ENCODE measurements at regions not wholly inside any gene's neighbourhood (a gene's known extent, or its start where the extent isn't known, plus 50 kb on each side); places are given as distances from the start of the nearest gene placed in this dataset.

DNA sequence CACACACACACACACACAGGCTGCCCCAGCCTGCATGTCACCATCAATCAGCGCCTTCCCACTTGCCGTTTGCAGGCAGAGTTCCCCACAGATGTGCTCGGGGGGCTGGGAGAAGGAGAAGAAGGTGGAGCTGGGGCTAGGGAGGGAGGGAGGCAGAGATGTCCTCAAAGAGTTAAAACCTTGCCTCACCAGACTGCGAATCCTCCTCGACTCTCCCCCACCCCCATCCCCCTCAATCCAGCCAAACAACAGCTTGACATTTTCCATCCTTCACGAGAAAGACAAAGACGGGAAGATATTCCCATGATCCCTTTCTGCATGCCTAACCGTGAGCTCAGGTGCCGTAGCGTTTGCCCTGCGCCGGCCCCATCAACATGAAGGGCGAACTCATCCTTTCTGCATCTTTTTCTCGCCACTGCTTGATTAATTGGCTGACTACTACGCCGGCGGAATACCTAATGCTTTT lies 365.5 kb downstream of the MIAT start:
- Mint-ChIP-seq H3K4me3 (ENCODE audit: low read depth) (no peak overlapping the region), H3K4me1 (ENCODE audit: low read depth) (no peaks in the 10 kb centered on the region), H3K27ac (no peak overlapping the region), H3K36me3 (ENCODE audit: insufficient read depth) (no peaks in the 10 kb centered on the region), H3K27me3 (peaks cover 44% of the 10 kb centered on the region), H3K9me3 (ENCODE audit: low read depth) (no peaks in the 10 kb centered on the region)
- no peak for DNase-seq (ENCODE audit: low spot score, unreplicated experiment)
- TF ChIP-seq, protein P1, sequence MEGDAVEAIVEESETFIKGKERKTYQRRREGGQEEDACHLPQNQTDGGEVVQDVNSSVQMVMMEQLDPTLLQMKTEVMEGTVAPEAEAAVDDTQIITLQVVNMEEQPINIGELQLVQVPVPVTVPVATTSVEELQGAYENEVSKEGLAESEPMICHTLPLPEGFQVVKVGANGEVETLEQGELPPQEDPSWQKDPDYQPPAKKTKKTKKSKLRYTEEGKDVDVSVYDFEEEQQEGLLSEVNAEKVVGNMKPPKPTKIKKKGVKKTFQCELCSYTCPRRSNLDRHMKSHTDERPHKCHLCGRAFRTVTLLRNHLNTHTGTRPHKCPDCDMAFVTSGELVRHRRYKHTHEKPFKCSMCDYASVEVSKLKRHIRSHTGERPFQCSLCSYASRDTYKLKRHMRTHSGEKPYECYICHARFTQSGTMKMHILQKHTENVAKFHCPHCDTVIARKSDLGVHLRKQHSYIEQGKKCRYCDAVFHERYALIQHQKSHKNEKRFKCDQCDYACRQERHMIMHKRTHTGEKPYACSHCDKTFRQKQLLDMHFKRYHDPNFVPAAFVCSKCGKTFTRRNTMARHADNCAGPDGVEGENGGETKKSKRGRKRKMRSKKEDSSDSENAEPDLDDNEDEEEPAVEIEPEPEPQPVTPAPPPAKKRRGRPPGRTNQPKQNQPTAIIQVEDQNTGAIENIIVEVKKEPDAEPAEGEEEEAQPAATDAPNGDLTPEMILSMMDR (IDR thresholded peaks at IDR 0.05; ENCODE audit: unreplicated experiment) = no peak

DNA sequence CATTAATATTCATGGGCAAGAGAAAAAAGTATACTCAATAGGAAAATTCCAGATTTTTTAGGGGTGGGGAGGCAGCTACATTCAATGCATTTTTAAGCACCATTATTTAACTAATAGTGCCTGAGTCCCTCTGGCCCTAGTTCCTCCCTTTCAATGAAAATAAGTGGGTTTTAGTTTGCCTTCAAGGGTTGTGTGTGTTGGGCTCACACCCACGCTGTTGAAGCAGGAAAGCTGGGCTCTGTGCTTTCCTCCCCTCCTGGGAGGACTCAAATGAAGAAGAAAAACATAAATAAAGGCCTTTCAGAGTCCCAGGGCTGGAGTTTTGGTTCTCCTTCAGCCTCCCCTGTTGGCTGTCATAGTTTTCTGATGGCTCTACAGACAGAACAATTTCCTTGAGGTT lies 366.2 kb downstream of the MIAT start:
- no peak for DNase-seq (ENCODE audit: low spot score, unreplicated experiment)
- Mint-ChIP-seq H3K36me3 (ENCODE audit: insufficient read depth) (no peaks in the 10 kb centered on the region), H3K4me1 (ENCODE audit: low read depth) (no peaks in the 10 kb centered on the region), H3K27me3 (peaks cover 40% of the 10 kb centered on the region), H3K4me3 (ENCODE audit: low read depth) (no peak overlapping the region), H3K27ac (no peak overlapping the region), H3K9me3 (ENCODE audit: low read depth) (no peaks in the 10 kb centered on the region)
- TF ChIP-seq, protein P1 (IDR thresholded peaks at IDR 0.05; ENCODE audit: unreplicated experiment) = no peak

GRCh38 chr22:27024982-27025381 lies 367.6 kb downstream of the MIAT start:
- peaks cover 30% of the 10 kb centered on the region for H3K27me3 Mint-ChIP-seq
- no peaks in the 10 kb centered on the region for H3K36me3 Mint-ChIP-seq (ENCODE audit: insufficient read depth)
- H3K9me3 Mint-ChIP-seq (ENCODE audit: low read depth) = no peaks in the 10 kb centered on the region
- no peaks in the 10 kb centered on the region for H3K4me1 Mint-ChIP-seq (ENCODE audit: low read depth)
- DNase-seq (ENCODE audit: low spot score, unreplicated experiment) = no peak
- H3K4me3 Mint-ChIP-seq (ENCODE audit: low read depth) = no peak overlapping the region
- TF ChIP-seq, protein P1 (IDR thresholded peaks at IDR 0.05; ENCODE audit: unreplicated experiment) = no peak
- H3K27ac Mint-ChIP-seq = no peak overlapping the region

DNA sequence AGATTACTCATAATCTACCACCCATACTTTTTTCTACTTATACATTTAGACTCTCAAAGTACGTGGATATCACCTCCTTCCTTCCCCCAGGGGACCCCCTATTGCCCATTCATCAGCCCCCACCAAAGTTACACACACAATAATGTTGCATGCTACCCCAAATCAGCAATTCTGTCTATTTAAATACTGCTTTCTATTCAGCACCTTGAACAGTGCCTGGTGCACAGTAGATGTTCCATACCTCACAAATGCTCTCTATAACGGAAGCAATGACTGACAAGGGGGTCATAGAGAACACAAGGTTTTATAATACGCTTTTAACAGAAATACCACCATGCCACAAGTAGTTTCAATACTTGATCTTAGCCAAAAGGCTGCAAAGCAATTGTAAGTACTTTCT lies 370.7 kb downstream of the MIAT start:
- Mint-ChIP-seq H3K9me3 (ENCODE audit: low read depth) (no peaks in the 10 kb centered on the region), H3K4me3 (ENCODE audit: low read depth) (no peak overlapping the region), H3K4me1 (ENCODE audit: low read depth) (no peaks in the 10 kb centered on the region), H3K36me3 (ENCODE audit: insufficient read depth) (no peaks in the 10 kb centered on the region), H3K27me3 (peaks cover 30% of the 10 kb centered on the region), H3K27ac (no peak overlapping the region)
- no peak for DNase-seq (ENCODE audit: low spot score, unreplicated experiment)
- TF ChIP-seq, protein P1 (IDR thresholded peaks at IDR 0.05; ENCODE audit: unreplicated experiment) = no peak

- no peak for DNase-seq (ENCODE audit: low spot score, unreplicated experiment)
- H3K27ac Mint-ChIP-seq = no peak overlapping the region
- TF ChIP-seq, protein P1 (IDR thresholded peaks at IDR 0.05; ENCODE audit: unreplicated experiment) = no peak
- no peaks in the 10 kb centered on the region for H3K9me3 Mint-ChIP-seq (ENCODE audit: low read depth)
- H3K4me1 Mint-ChIP-seq (ENCODE audit: low read depth) = no peaks in the 10 kb centered on the region
- H3K4me3 Mint-ChIP-seq (ENCODE audit: low read depth) = no peak overlapping the region
- H3K36me3 Mint-ChIP-seq (ENCODE audit: insufficient read depth) = no peaks in the 10 kb centered on the region
- peaks cover 40% of the 10 kb centered on the region for H3K27me3 Mint-ChIP-seq
Measured at GRCh38 chr22:27029584-27030130, 372.3 kb downstream of the MIAT start.

Measured in progenitor cell of endocrine pancreas (in vitro differentiated cells).